GM18499 (cell line): ENCODE measurements at regions not wholly inside any gene's neighbourhood (a gene's known extent, or its start where the extent isn't known, plus 50 kb on each side); places are given as distances from the start of the nearest gene placed in this dataset.
"Not testable (repeated sequence)": the region's sequence is repeated elsewhere in the genome, so short reads cannot be mapped to it uniquely, and the experiment has no call there.

Source experiments
- ATAC-seq: cut with Tn5 transposase; IDR thresholded peaks from one replicate; pipeline ENCODE4 v1.9.1; 2021; ENCODE audit warnings: moderate number of reproducible peaks; ENCODE audit not compliant: insufficient read depth, unreplicated experiment

GRCh38 chr7:113784956-113785355 is 133.9 kb downstream of the PPP1R3A start:
- no peak for ATAC-seq

- ATAC-seq = no peak
Observed at GRCh38 chr7:113784316-113784715, 134.5 kb downstream of the PPP1R3A start.

- ATAC-seq = no peak
Observed at GRCh38 chr7:113783403-113783802, 135.4 kb downstream of the PPP1R3A start.

- no peak for ATAC-seq
Observed at GRCh38 chr7:113775804-113776203, 143.0 kb downstream of the PPP1R3A start.

- ATAC-seq = no peak
Observed at GRCh38 chr7:113775401-113775800, 143.4 kb downstream of the PPP1R3A start.

- no peak for ATAC-seq
Observed at GRCh38 chr7:113774182-113774807, 144.5 kb downstream of the PPP1R3A start.

GRCh38 chr7:113770146-113770738 is 148.6 kb downstream of the PPP1R3A start:
- no peak for ATAC-seq

GRCh38 chr7:113768387-113768786 is 150.4 kb downstream of the PPP1R3A start:
- no peak for ATAC-seq

- ATAC-seq = no peak
Observed at GRCh38 chr7:113764401-113765035, 154.3 kb downstream of the PPP1R3A start.

GRCh38 chr7:113763226-113763625 is 155.6 kb downstream of the PPP1R3A start:
- no peak for ATAC-seq

- ATAC-seq = no peak
Observed at GRCh38 chr7:113756250-113756649, 162.6 kb downstream of the PPP1R3A start.

GRCh38 chr7:113752689-113753088 is 166.1 kb downstream of the PPP1R3A start:
- no peak for ATAC-seq

- ATAC-seq = no peak
Observed at GRCh38 chr7:113752289-113752688, 166.5 kb downstream of the PPP1R3A start.

- no peak for ATAC-seq
Observed at GRCh38 chr7:113751547-113751946, 167.3 kb downstream of the PPP1R3A start.

- not testable (repeated sequence) for ATAC-seq
Observed at GRCh38 chr7:113748385-113748784, 170.4 kb downstream of the PPP1R3A start.

GRCh38 chr7:113742946-113743431 is 175.8 kb downstream of the PPP1R3A start:
- ATAC-seq = not testable (repeated sequence)

- ATAC-seq = no peak
Observed at GRCh38 chr7:113742377-113742776, 176.4 kb downstream of the PPP1R3A start.

GRCh38 chr7:113731571-113731970 is 187.2 kb downstream of the PPP1R3A start:
- ATAC-seq = no peak

- no peak for ATAC-seq
Observed at GRCh38 chr7:113730309-113730955, 188.4 kb downstream of the PPP1R3A start.

GRCh38 chr7:113727486-113727885 is 191.3 kb downstream of the PPP1R3A start:
- ATAC-seq = no peak

GRCh38 chr7:113722006-113722405 is 196.8 kb downstream of the PPP1R3A start:
- no peak for ATAC-seq
